Natural killer cell treated with Interleukin-12 subunit alpha and Interleukin-12 subunit beta and Interleukin-15 and Interleukin-18, amount 100 ng/mL, for 72 hours (primary cell): ENCODE measurements at regions not wholly inside any gene's neighbourhood (a gene's known extent, or its start where the extent isn't known, plus 50 kb on each side); places are given as distances from the start of the nearest gene placed in this dataset.

Experiments
- ATAC-seq, 2 donors: fragments of 150-1000 bp; cut with Tn5 transposase in 1 of 2; sonication (Bioruptor Pico), chemical (Tn5 transposase) in 1 of 2; 2 replicates each; pipeline ENCODE4 v1.10.0; 2021
- DNase-seq: peaks from one replicate; pipeline ENCODE4 v3.0.0; 2022; ENCODE audit warnings: low spot score
- H3K27ac Mint-ChIP-seq, 2 donors: 1 replicate in 1 of 2; 2 replicates in 1 of 2; pipeline ENCODE4 v1.8.0; 2022; ENCODE audit warnings: mixed read lengths in 2 of 2, mild to moderate bottlenecking in 1 of 2, moderate library complexity in 1 of 2
- H3K27me3 Mint-ChIP-seq, 2 donors: 1 replicate in 1 of 2; 2 replicates in 1 of 2; pipeline ENCODE4 v1.8.0; 2022; ENCODE audit warnings: mixed read lengths in 2 of 2
- H3K36me3 Mint-ChIP-seq: one replicate; pipeline ENCODE4 v1.8.0; 2022; ENCODE audit warnings: mixed read lengths
- H3K4me1 Mint-ChIP-seq, 2 donors: 1 replicate in 1 of 2; 2 replicates in 1 of 2; pipeline ENCODE4 v1.8.0; 2022; ENCODE audit warnings: low read depth in 2 of 2, mixed read lengths in 2 of 2, mild to moderate bottlenecking in 1 of 2
- H3K4me3 Mint-ChIP-seq: one replicate; pipeline ENCODE4 v1.8.0; 2022; ENCODE audit warnings: mixed read lengths
- H3K9me3 Mint-ChIP-seq: 2 replicates; pipeline ENCODE4 v1.8.0; 2022; ENCODE audit warnings: mixed read lengths

GRCh38 chrX:149092179-149092578 lies 412.9 kb downstream of the IDS start:
- H3K4me1 Mint-ChIP-seq = no peaks in the 10 kb centered on the region
- H3K27ac Mint-ChIP-seq = no peak overlapping the region
- no peak overlapping the region for H3K4me3 Mint-ChIP-seq
- no peaks in the 10 kb centered on the region for H3K36me3 Mint-ChIP-seq
- no peaks in the 10 kb centered on the region for H3K9me3 Mint-ChIP-seq
- no peak for ATAC-seq
- DNase-seq = no peak
- H3K27me3 Mint-ChIP-seq = no peaks in the 10 kb centered on the region

- H3K4me3 Mint-ChIP-seq = no peak overlapping the region
- H3K9me3 Mint-ChIP-seq = no peaks in the 10 kb centered on the region
- H3K27ac Mint-ChIP-seq = no peak overlapping the region
- no peaks in the 10 kb centered on the region for H3K4me1 Mint-ChIP-seq
- DNase-seq (no peak), ATAC-seq (no peak)
- H3K27me3 Mint-ChIP-seq = peaks cover 0 to 4% of the 10 kb centered on the region in 2 donors
- no peaks in the 10 kb centered on the region for H3K36me3 Mint-ChIP-seq
Observed at GRCh38 chrX:149079805-149080406, 425.2 kb downstream of the IDS start.

- DNase-seq = no peak
- H3K4me3 Mint-ChIP-seq = no peak overlapping the region
- ATAC-seq = no peak
- H3K4me1 Mint-ChIP-seq = no peaks in the 10 kb centered on the region
- H3K36me3 Mint-ChIP-seq = no peaks in the 10 kb centered on the region
- no peaks in the 10 kb centered on the region for H3K27me3 Mint-ChIP-seq
- no peaks in the 10 kb centered on the region for H3K9me3 Mint-ChIP-seq
- no peak overlapping the region for H3K27ac Mint-ChIP-seq
Observed at GRCh38 chrX:149074398-149074797, 430.7 kb downstream of the IDS start.

GRCh38 chrX:149073479-149073878 lies 431.6 kb downstream of the IDS start:
- no peak for ATAC-seq
- no peaks in the 10 kb centered on the region for H3K4me1 Mint-ChIP-seq
- no peaks in the 10 kb centered on the region for H3K9me3 Mint-ChIP-seq
- H3K4me3 Mint-ChIP-seq = no peak overlapping the region
- DNase-seq = no peak
- H3K36me3 Mint-ChIP-seq = no peaks in the 10 kb centered on the region
- no peaks in the 10 kb centered on the region for H3K27me3 Mint-ChIP-seq
- no peak overlapping the region for H3K27ac Mint-ChIP-seq

- DNase-seq (no peak), ATAC-seq (no peak)
- H3K4me1 Mint-ChIP-seq = no peaks in the 10 kb centered on the region
- no peak overlapping the region for H3K27ac Mint-ChIP-seq
- H3K4me3 Mint-ChIP-seq = no peak overlapping the region
- no peaks in the 10 kb centered on the region for H3K27me3 Mint-ChIP-seq
- H3K36me3 Mint-ChIP-seq = no peaks in the 10 kb centered on the region
- H3K9me3 Mint-ChIP-seq = no peaks in the 10 kb centered on the region
Observed at GRCh38 chrX:149069899-149070298, 435.2 kb downstream of the IDS start.

- H3K27ac Mint-ChIP-seq = no peak overlapping the region
- H3K4me1 Mint-ChIP-seq = no peaks in the 10 kb centered on the region
- no peaks in the 10 kb centered on the region for H3K27me3 Mint-ChIP-seq
- DNase-seq (no peak), ATAC-seq (no peak)
- no peak overlapping the region for H3K4me3 Mint-ChIP-seq
- no peaks in the 10 kb centered on the region for H3K9me3 Mint-ChIP-seq
- H3K36me3 Mint-ChIP-seq = no peaks in the 10 kb centered on the region
Observed at GRCh38 chrX:149060921-149061320, 444.2 kb downstream of the IDS start.
